Fibroblast of gingiva (primary cell): ENCODE measurements at regions not wholly inside any gene's neighbourhood (a gene's known extent, or its start where the extent isn't known, plus 50 kb on each side); places are given as distances from the start of the nearest gene placed in this dataset.
"Not testable (repeated sequence)": the region's sequence is repeated elsewhere in the genome, so short reads cannot be mapped to it uniquely, and the experiment has no call there.

Experiments
- DNase-seq: peaks from one replicate; pipeline ENCODE4 v3.0.0-alpha.2; 2011; ENCODE audit warnings: low read depth

GRCh38 chr5:145463634-145464033, 371.5 kb downstream of the PRELID2 start:
- peak; percentile 64 for DNase-seq

DNA sequence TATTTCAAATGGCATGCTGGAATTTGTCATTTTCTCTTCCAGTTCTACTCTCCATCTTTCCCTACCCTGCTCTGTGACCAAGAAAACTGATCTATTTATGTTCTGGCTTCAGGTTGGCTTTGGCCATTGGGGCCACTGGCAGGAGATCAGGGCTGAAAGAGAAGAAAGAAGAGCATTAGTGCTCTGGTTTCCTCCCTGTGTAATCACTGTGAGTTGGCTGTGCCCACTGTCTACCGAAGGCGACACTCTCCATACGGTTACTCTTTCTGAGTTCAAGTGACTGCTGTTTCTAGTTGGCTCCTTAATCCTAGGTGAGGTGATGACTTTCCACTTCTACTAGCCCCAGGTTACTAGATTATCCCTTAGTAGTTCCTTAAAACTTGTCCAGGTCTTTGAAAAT, 372.6 kb downstream of the PRELID2 start:
- DNase-seq, result no peak

DNA sequence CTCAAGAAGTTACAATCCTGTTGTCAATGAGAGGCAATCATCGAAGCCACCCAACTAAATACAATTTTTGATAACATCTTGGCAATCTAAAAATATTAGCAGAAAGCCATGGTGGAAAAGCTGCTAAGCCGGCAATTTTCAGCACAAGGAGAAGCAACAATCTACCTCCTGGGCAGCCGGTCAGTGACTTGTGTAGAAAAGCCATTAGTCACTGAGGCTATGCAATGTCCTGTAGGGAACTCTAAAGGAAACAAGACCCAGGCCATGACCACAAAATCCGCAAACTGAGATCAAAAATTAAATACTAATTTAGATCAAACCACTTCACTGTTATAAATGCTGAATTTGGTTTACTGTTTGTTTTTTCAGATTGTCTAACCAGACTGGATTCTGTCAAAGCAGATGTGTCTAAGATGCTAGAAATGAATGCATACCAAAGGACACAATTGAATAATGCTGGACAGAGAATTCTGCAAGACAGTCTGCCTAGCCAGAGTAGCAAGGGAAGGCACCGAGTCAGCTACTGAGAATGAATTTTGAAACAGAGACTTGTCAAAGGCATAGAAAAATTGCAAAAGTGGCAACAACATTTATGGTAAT, 384.8 kb downstream of the PRELID2 start:
- DNase-seq, result peak; percentile 29

GRCh38 chr5:145449794-145450193, 385.3 kb downstream of the PRELID2 start:
- DNase-seq, result peak; percentile 9

DNA sequence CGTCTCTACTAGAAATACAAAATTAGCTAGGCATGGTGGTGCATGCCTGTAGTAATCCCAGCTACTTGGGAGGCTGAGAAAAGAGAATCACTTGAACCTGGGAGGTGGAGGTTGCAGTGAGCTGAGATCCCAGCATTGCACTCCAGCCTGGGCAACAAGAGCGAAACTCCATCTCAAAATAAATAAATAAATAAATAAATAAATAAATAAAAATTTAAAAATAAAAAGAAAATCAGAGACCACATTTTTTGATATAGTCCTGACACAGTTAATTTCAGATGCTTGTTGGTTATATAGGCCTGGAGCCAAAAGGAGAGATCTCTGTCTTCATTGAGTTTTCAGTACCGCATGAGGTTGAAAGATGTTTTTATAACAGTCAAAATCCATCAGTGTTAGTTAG, 388.3 kb downstream of the PRELID2 start:
- DNase-seq, result not testable (repeated sequence)

DNA sequence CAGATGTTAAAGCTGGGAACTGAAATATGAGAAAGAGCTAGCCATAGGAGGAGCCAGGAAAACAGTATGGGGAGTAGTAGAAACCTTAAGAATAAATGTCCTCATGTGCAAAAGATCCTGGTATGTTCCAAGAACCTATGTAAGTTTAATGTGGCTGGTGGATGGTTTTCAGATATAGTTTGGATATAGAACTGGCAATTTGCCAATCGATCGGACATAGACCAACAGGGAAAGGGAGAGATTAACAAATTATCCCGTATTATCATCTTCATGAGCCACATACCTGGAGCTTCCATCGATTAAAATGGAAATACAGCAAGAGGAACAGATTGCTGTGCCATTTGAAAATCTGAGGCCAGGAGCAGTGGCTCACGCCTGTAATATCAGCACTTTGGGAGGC, 388.7 kb downstream of the PRELID2 start:
- DNase-seq, result no peak

DNA sequence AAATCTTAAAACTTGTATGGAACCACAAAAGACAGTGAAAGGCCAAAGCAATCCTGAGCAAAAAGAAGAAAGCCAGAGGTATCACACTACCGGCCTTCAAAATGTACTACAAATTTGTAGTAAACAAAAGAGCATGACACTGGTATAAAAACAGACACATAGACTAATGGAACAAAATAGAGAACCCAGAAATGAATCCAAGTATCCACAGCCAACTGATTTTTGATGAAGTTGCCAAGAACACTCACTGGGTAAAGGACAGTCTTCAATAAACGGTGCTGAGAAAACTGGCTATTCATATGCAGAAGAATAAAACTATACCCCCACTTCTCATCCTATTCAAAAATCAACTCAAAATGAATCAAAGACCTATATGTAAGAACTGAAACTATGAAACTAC, 390.1 kb downstream of the PRELID2 start:
- DNase-seq, result no peak

- no peak for DNase-seq
Measured at GRCh38 chr5:145443964-145444363, 391.2 kb downstream of the PRELID2 start.

GRCh38 chr5:145443366-145443765, 391.8 kb downstream of the PRELID2 start:
- no peak for DNase-seq

GRCh38 chr5:145442661-145443060, 392.5 kb downstream of the PRELID2 start:
- not testable (repeated sequence) for DNase-seq

- DNase-seq, result no peak
Measured at GRCh38 chr5:145441228-145441627, 393.9 kb downstream of the PRELID2 start.

DNA sequence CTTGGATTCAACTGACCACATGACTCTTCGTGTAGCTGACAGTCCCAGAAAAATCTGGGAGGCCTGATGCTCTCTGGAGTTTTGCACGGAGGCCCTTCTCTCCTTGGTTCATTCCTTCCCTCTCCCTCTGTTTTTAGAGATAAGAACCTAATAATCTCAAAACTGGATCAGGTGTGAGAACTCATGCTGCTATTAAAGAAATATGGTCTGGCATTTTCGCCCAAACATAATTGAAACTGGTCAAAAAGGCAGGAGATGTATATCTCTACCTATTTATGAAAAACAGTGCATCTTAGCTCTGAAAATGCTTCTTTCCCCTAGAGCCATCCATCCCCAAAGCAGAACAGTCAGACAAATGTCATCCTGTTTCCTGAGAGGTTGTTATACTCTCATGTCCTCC, 397.5 kb downstream of the PRELID2 start:
- DNase-seq, result no peak

DNA sequence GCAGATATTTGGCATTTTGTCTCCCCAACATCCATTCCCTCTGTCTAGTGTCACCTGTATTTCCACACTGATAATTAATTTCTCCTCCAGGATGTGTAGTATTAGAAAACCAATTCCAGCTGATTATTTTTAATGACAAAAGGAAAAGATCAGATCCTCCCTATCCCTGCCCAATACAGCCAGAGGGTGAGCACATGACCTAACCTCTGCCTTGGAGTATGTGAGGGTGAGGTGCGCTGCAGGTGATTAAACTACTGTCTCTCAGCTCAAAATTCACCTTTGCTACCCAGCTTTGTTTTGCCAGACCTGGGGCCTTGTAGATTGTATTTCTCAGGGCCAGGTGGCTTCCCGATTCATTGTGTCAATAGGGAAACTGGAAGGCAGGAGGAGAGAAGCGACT, 402.1 kb downstream of the PRELID2 start:
- no peak for DNase-seq

GRCh38 chr5:145429170-145429569, 406.0 kb downstream of the PRELID2 start:
- DNase-seq, result no peak

DNA sequence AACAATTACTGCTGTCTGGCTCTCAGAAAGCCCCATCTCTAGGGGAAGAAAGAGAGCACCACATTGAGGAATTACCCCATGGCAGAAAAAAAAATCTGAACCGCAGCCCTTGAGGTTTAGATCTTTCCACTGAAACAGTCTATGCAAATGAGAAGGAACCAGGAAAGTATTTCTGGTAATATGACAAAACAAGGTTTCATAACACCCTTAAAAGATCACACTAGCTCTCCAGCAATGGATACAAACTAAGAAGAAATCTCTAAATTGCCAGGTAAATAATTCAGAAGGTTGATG, 427.1 kb downstream of the PRELID2 start:
- no peak for DNase-seq

GRCh38 chr5:145407300-145408047, 427.7 kb downstream of the PRELID2 start:
- no peak for DNase-seq

- DNase-seq, result no peak
Measured at GRCh38 chr5:145403992-145404391, 431.1 kb downstream of the PRELID2 start.

DNA sequence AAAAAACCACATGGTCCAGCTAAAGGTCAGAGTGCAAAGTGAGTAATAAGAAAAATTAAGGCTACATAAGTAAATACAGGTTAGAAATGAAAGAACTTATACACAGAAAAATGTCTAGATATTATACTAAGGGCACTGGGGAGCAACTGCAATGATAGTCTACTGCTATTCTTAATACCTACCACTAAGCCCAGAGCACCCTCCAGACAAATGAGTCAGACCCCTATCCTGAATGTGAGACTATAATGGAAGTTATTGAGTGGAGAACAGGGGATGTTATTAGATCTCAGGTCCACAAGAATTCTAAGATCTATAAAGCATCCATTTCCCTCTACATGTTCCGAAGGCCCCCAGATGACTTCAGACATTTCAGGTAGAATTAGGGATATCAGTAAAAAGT, 438.3 kb downstream of the PRELID2 start:
- DNase-seq, result no peak

DNA sequence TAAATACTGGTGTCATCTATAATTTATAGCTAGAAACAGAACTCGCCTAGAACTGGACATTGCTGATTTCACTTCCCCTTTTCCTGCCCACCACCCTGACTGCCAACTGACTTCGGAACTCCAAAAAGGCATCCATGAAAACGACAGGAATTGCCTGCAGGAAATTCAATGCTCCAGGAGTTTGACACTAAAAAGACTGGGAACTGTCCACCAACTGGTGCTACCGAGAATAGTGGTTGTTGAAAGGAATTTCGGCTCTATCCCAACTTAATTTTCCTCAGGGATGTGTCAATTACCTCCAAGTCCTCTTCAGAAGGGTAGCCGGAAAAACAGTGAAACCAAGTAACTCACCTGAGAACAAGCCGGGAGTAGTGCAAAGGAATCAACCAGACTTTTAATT, 440.0 kb downstream of the PRELID2 start:
- not testable (repeated sequence) for DNase-seq

GRCh38 chr5:145393426-145393825, 441.7 kb downstream of the PRELID2 start:
- no peak for DNase-seq

GRCh38 chr5:145389047-145389446, 446.1 kb downstream of the PRELID2 start:
- no peak for DNase-seq

- DNase-seq, result no peak
Measured at GRCh38 chr5:145385276-145385675, 449.9 kb downstream of the PRELID2 start.

DNA sequence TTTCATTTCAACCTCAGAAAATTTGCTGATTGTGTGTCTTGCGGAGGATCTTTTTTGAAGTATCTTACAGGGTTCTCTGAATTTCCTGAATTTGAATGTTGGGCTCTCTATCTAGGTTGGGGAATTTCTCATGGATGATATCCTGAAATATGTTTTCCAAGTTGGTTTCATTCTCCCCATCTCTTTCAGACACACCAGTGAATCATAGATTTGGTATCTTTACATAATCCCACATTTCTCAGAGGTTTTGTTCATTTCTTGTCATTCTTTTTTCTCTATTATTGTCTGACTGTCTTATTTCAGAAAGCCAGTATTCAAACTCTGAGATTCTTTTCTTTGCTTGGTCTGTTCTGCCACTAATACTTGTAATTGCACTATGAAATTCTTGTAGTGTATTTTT, 456.9 kb downstream of the PRELID2 start:
- DNase-seq, result no peak

DNA sequence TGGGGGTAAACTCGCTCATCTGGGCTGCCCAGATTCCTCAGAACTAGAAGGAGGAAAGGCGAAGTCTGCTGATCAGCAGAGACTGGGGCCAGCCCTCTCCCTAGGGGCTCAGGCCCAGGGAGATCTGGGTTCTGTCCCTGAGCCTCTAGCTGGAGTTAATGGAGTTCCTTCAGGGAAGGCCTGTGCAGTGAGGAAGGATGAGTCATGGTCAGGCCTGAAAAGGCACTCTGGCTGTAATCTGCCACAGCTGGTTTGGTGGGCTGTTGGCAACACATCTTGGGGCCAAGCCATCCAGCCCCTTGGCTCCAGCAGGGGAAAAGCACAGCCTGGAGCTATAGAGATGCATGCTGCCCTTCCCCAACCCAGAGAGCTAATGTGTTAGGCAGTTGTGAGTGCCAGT, 459.6 kb downstream of the PRELID2 start:
- no peak for DNase-seq
